ENCODE measurements at regions not wholly inside any gene's neighbourhood (a gene's known extent, or its start where the extent isn't known, plus 50 kb on each side); places are given as distances from the start of the nearest gene placed in this dataset.

DNA sequence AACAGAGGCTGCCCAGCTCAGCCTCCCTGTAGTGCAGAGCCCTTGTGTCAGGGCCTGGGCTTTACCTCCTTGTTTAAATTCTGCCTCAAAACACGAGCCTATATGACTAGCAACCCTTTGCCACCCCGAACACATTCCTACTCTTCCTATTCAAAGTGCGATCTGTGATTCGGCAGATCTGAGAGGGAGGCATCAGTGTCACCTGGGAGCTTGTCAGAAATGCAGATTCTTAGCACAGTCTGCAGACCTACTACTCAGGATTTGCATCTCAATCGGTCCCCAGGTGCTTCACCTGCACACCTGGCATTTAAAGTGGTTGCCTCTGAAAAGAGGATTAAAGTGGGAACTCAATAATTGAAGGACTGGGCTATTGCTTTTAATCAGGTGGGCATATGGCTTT lies 273.2 kb upstream of the TOPAZ1 start:
- POLR2A ChIA-PET, result no interaction called here
- H3K27me3 ChIP-seq (replicated peaks in 1 of 2; ENCODE audit: control insufficient read depth in 2 of 2, insufficient read depth in 2 of 2, low read length in 1 of 2), result peaks cover 3 to 7% of the 10 kb centered on the region in 2 experiments; a peak in 3 of 4 replicates
- H4K20me1 ChIP-seq (ENCODE audit: control insufficient read depth, insufficient read depth), result no peaks in the 10 kb centered on the region; the same call in 1 of the 2 replicates
- SMC1A ChIA-PET (ENCODE audit: uncharacterized antibody, unreplicated experiment), result interaction anchor here (1.5 kb wide), 2 partner anchors 9 to 89 kb away, joined by 4 to 5 read pairs; no protein-coding TSS in a partner anchor
- peaks cover 21% of the 10 kb centered on the region for H3K4me1 ChIP-seq (ENCODE audit: control insufficient read depth, insufficient read depth, low read length)
- in situ Hi-C loops (cut with MboI) (no loop called here), intact Hi-C loops (cut with micrococcal nuclease; ENCODE audit: unreplicated experiment) (no loop called here)
- no peak for DNase-seq (ENCODE audit: low read depth, low spot score)
- no peaks in the 10 kb centered on the region for H3K79me2 ChIP-seq (ENCODE audit: control insufficient read depth, insufficient read depth, low read length)
- no TSS peak for BruUV-seq (replicated peaks)
- no peak overlapping the region for H2AFZ ChIP-seq (ENCODE audit: control insufficient read depth, low read depth, low read length)
- no peaks in the 10 kb centered on the region for H3K36me3 ChIP-seq (ENCODE audit: control insufficient read depth in 2 of 2, insufficient read depth in 2 of 2, low read length in 1 of 2)
- CTCF ChIA-PET, result interaction anchor here (1.3 kb wide), 1 partner anchor 113 kb away, joined by 4 read pairs; no protein-coding TSS in a partner anchor
- RAD21 ChIA-PET (ENCODE audit: unreplicated experiment), result no interaction called here
- no peak overlapping the region for H3K4me3 ChIP-seq
- 7% methylated on average over 5 of the region's 5 CpGs for WGBS (ENCODE audit: insufficient coverage, insufficient replicate concordance, low lambda C conversion rate, missing lambda C conversion rate)
- TF ChIP-seq RFX5 (IDR thresholded peaks at IDR 0.05; ENCODE audit: low read depth, low read length), result no peak
- H3K9me3 ChIP-seq (replicated peaks; ENCODE audit: control insufficient read depth, insufficient read depth, low read length), result no peaks in the 10 kb centered on the region
- H3K9ac ChIP-seq (ENCODE audit: control insufficient read depth, insufficient read depth, low read length), result no peak overlapping the region
- no peak for FAIRE-seq
- ATAC-seq, result no peak
- no peak overlapping the region for H3K4me2 ChIP-seq (ENCODE audit: control insufficient read depth, insufficient read depth)
- no peak overlapping the region for H3K27ac ChIP-seq (ENCODE audit: control insufficient read depth, insufficient read depth)

DNA sequence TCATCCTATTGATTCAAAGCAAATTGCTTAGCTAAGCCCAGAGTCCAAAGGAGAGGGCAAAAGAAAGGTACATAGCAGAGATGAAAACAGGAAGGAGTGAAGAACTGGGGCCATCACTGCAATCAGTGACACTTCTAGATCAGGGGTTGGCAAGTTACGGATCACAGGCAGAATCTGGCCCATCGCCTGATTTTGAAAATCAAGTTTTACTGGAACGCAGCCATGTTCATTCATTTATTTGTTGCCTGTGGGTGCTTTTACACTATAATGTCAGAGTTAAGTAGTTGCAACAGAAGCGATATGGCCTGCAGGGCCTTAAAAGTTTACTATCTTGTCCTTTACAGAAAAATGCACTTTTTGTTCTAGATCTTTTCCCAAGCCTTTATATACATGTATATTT lies 271.7 kb upstream of the TOPAZ1 start:
- DNase-seq (ENCODE audit: low read depth, low spot score) (no peak), FAIRE-seq (no peak), ATAC-seq (no peak)
- Histone ChIP-seq H3K27me3 (replicated peaks in 1 of 2; ENCODE audit: control insufficient read depth in 2 of 2, insufficient read depth in 2 of 2, low read length in 1 of 2) (peaks cover 3 to 7% of the 10 kb centered on the region in 2 experiments; a peak in 3 of 4 replicates), H3K36me3 (ENCODE audit: control insufficient read depth in 2 of 2, insufficient read depth in 2 of 2, low read length in 1 of 2) (no peaks in the 10 kb centered on the region), H3K27ac (ENCODE audit: control insufficient read depth, insufficient read depth) (no peak overlapping the region), H3K79me2 (ENCODE audit: control insufficient read depth, insufficient read depth, low read length) (no peaks in the 10 kb centered on the region), H3K4me2 (ENCODE audit: control insufficient read depth, insufficient read depth) (no peak overlapping the region), H4K20me1 (ENCODE audit: control insufficient read depth, insufficient read depth) (no peaks in the 10 kb centered on the region), H2AFZ (ENCODE audit: control insufficient read depth, low read depth, low read length) (no peak overlapping the region), H3K4me3 (no peak overlapping the region), H3K9ac (ENCODE audit: control insufficient read depth, insufficient read depth, low read length) (no peak overlapping the region), H3K4me1 (ENCODE audit: control insufficient read depth, insufficient read depth, low read length) (peaks cover 15% of the 10 kb centered on the region), H3K9me3 (replicated peaks; ENCODE audit: control insufficient read depth, insufficient read depth, low read length) (no peaks in the 10 kb centered on the region)
- 74% methylated on average over 4 of the region's 4 CpGs for WGBS (ENCODE audit: insufficient coverage, insufficient replicate concordance, low lambda C conversion rate, missing lambda C conversion rate)
- in situ Hi-C loops (cut with MboI), result no loop called here
- SMC1A ChIA-PET (ENCODE audit: uncharacterized antibody, unreplicated experiment), result interaction anchor here (0.7 to 1.5 kb wide), 3 partner anchors 13 to 519 kb away, joined by 3 to 4 read pairs (median 3); no protein-coding TSS in a partner anchor
- RAD21 ChIA-PET (ENCODE audit: unreplicated experiment), result no interaction called here
- TF ChIP-seq, protein P1, sequence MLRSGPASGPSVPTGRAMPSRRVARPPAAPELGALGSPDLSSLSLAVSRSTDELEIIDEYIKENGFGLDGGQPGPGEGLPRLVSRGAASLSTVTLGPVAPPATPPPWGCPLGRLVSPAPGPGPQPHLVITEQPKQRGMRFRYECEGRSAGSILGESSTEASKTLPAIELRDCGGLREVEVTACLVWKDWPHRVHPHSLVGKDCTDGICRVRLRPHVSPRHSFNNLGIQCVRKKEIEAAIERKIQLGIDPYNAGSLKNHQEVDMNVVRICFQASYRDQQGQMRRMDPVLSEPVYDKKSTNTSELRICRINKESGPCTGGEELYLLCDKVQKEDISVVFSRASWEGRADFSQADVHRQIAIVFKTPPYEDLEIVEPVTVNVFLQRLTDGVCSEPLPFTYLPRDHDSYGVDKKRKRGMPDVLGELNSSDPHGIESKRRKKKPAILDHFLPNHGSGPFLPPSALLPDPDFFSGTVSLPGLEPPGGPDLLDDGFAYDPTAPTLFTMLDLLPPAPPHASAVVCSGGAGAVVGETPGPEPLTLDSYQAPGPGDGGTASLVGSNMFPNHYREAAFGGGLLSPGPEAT (IDR thresholded peaks at IDR 0.05; ENCODE audit: low read depth), result no peak
- POLR2A ChIA-PET, result no interaction called here
- BruUV-seq (replicated peaks), result no TSS peak
- intact Hi-C loops (cut with micrococcal nuclease; ENCODE audit: unreplicated experiment), result no loop called here
- CTCF ChIA-PET, result interaction anchor here (1.3 kb wide), 1 partner anchor 114 kb away, joined by 4 read pairs; no protein-coding TSS in a partner anchor
